ENCODE measurements at regions not wholly inside any gene's neighbourhood (a gene's known extent, or its start where the extent isn't known, plus 50 kb on each side); places are given as distances from the start of the nearest gene placed in this dataset.

DNA sequence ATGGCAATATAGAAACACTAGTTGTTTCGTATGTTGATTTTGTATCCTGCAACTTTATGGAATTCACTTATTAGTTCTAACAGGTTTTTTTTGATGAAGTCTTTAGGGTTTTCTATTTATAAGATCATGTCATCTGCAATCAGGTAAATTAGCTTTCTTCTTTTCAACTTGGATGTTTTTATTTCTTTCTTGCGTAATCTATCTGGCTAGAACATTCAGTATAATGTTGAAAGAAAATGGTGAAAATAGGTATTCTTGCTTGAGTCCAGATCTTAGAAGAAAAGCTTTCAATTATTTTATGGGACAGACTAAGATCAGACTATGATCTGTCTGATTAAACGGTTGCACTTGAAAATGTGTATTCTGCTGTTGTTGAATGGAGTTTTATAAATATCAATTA is 820.8 kb upstream of the ADGRB3 start:
- no peak overlapping the region for H3K4me2 ChIP-seq (ENCODE audit: insufficient read depth in 1 of 2, low read depth in 2 of 2, low read length in 2 of 2)
- FAIRE-seq (no peak), DNase-seq (ENCODE audit: low read depth in 1 of 2, low spot score in 2 of 2) (no peak)
- H3K27ac ChIP-seq (ENCODE audit: low read depth, low read length), result no peak overlapping the region
- no peak overlapping the region for H3K9ac ChIP-seq (replicated peaks in 1 of 4; ENCODE audit: extremely low read depth in 1 of 4, low read depth in 3 of 4, low read length in 3 of 4)
- no peaks in the 10 kb centered on the region for H3K27me3 ChIP-seq (replicated peaks in 1 of 4; ENCODE audit: control insufficient read depth in 3 of 4, extremely low read depth in 1 of 4, insufficient read depth in 3 of 4, low read length in 3 of 4)
- H2BK12ac ChIP-seq (ENCODE audit: low read depth, low read length), result no peak overlapping the region
- ChIA-PET CTCF (ENCODE audit: partially characterized antibody) (no interaction called here), POLR2A (ENCODE audit: partially characterized antibody) (interaction anchor here (0.8 kb wide), 1 partner anchor 12 kb away, joined by 3 read pairs; no protein-coding TSS in a partner anchor)
- H3K14ac ChIP-seq (ENCODE audit: insufficient read length), result no peak overlapping the region
- H3K18ac ChIP-seq (ENCODE audit: extremely low read depth, low read length), result no peak overlapping the region
- no peak overlapping the region for H3K4me3 ChIP-seq (ENCODE audit: extremely low read depth in 1 of 4, insufficient read depth in 2 of 4, low read depth in 3 of 4, low read length in 4 of 4)
- no peak overlapping the region for H2BK15ac ChIP-seq (ENCODE audit: low read length)
- no peak overlapping the region for H2AK5ac ChIP-seq (ENCODE audit: low read depth, low read length)
- no peak overlapping the region for H4K91ac ChIP-seq (replicated peaks; ENCODE audit: insufficient read length, low read length)
- H2BK20ac ChIP-seq (ENCODE audit: low read length), result no peak overlapping the region
- H3K9me3 ChIP-seq (ENCODE audit: insufficient read depth in 2 of 2, low read depth in 1 of 2, low read length in 1 of 2), result peaks cover 0 to 5% of the 10 kb centered on the region in 2 experiments; a peak in 1 of 4 replicates
- 89% methylated on average over 3 of the region's 3 CpGs; no CpG with 5 or more reads in 1 of the 2 experiments for WGBS, 2 experiments (ENCODE audit: extremely low coverage in 1 of 2, insufficient coverage in 1 of 2, insufficient read length in 1 of 2, insufficient replicate concordance in 2 of 2, low coverage in 1 of 2, low lambda C conversion rate in 2 of 2, missing lambda C conversion rate in 1 of 2)
- H2BK5ac ChIP-seq (ENCODE audit: low read depth, low read length), result no peak overlapping the region
- no peak overlapping the region for H4K8ac ChIP-seq (ENCODE audit: extremely low read depth, insufficient read depth, low read length)
- no peaks in the 10 kb centered on the region; a peak in 2 of 8 replicates for H3K36me3 ChIP-seq (ENCODE audit: control insufficient read depth in 2 of 4, insufficient read depth in 4 of 4, low read length in 3 of 4)
- H4K20me1 ChIP-seq (replicated peaks in 1 of 2; ENCODE audit: control insufficient read depth in 1 of 2, insufficient read depth in 2 of 2, low read length in 2 of 2), result no peaks in the 10 kb centered on the region
- no peaks in the 10 kb centered on the region for H3K4me1 ChIP-seq (replicated peaks in 1 of 4; ENCODE audit: control insufficient read depth in 3 of 4, insufficient read depth in 4 of 4, low read length in 3 of 4)
- H3K79me1 ChIP-seq (ENCODE audit: low read depth, low read length), result no peaks in the 10 kb centered on the region
- H3K4ac ChIP-seq (replicated peaks; ENCODE audit: insufficient read length, low read depth, low read length), result no peak overlapping the region
- TF ChIP-seq CEBPB (IDR thresholded peaks at IDR 0.05; ENCODE audit: low read depth, low read length), result peak; percentile 25; the same call in 1 of the 2 replicates
- TF ChIP-seq CTBP2 (IDR thresholded peaks at IDR 0.05; ENCODE audit: borderline replicate concordance, insufficient read depth, insufficient read length, low read length), result no peak
- no peak for TF ChIP-seq TCF12 (IDR thresholded peaks at IDR 0.05; ENCODE audit: low read depth, low read length)
- no peak for TF ChIP-seq GTF2F1 (IDR thresholded peaks at IDR 0.05; ENCODE audit: borderline replicate concordance, low read depth, low read length)
- no peak for TF ChIP-seq RBBP5 (IDR thresholded peaks at IDR 0.05; ENCODE audit: borderline replicate concordance, low read depth, low read length)
- TF ChIP-seq, protein P1, sequence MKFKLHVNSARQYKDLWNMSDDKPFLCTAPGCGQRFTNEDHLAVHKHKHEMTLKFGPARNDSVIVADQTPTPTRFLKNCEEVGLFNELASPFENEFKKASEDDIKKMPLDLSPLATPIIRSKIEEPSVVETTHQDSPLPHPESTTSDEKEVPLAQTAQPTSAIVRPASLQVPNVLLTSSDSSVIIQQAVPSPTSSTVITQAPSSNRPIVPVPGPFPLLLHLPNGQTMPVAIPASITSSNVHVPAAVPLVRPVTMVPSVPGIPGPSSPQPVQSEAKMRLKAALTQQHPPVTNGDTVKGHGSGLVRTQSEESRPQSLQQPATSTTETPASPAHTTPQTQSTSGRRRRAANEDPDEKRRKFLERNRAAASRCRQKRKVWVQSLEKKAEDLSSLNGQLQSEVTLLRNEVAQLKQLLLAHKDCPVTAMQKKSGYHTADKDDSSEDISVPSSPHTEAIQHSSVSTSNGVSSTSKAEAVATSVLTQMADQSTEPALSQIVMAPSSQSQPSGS (IDR thresholded peaks at IDR 0.05; ENCODE audit: low read length), result no peak
- TF ChIP-seq, protein P2, sequence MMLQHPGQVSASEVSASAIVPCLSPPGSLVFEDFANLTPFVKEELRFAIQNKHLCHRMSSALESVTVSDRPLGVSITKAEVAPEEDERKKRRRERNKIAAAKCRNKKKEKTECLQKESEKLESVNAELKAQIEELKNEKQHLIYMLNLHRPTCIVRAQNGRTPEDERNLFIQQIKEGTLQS (IDR thresholded peaks at IDR 0.05; ENCODE audit: insufficient read depth, low read depth, low read length), result no peak
- TF ChIP-seq NANOG (IDR thresholded peaks at IDR 0.05; ENCODE audit: insufficient read depth, low read depth, low read length, poor library complexity, severe bottlenecking), result no peak
- no peak overlapping the region for H4K5ac ChIP-seq (ENCODE audit: insufficient read length, low read depth, low read length)
- no peak overlapping the region for H2BK120ac ChIP-seq (replicated peaks; ENCODE audit: low read depth, low read length)
- no peak overlapping the region for H3K56ac ChIP-seq (replicated peaks; ENCODE audit: insufficient read length, low read depth, low read length)
- H3K23me2 ChIP-seq (ENCODE audit: low read depth, low read length), result no peaks in the 10 kb centered on the region
- H3K23ac ChIP-seq (ENCODE audit: insufficient read length), result no peak overlapping the region
- H2AFZ ChIP-seq (ENCODE audit: low read length), result no peak overlapping the region
- H3K79me2 ChIP-seq (ENCODE audit: control insufficient read depth in 1 of 2, insufficient read depth in 2 of 2, low read length in 2 of 2), result no peaks in the 10 kb centered on the region

All from H1 (cell line).